ENCODE measurements at regions not wholly inside any gene's neighbourhood (a gene's known extent, or its start where the extent isn't known, plus 50 kb on each side); places are given as distances from the start of the nearest gene placed in this dataset.

GRCh38 chr3:144085964-144086363, 114.3 kb downstream of the DIPK2A start:
- H3K27me3 ChIP-seq: no peaks in the 10 kb centered on the region
- WGBS, 2 donors (ENCODE audit: low coverage in 1 of 2): 57 to 69% methylated on average over 3 of the region's 3 CpGs
- ATAC-seq: no peak

GRCh38 chr3:144096016-144096415, 124.4 kb downstream of the DIPK2A start:
- no peaks in the 10 kb centered on the region for H3K27me3 ChIP-seq
- no peaks in the 10 kb centered on the region for H3K36me3 ChIP-seq
- H3K4me1 ChIP-seq: no peaks in the 10 kb centered on the region
- no peak for TF ChIP-seq POLR2AphosphoS5 (IDR thresholded peaks at IDR 0.05)
- no peak for TF ChIP-seq POLR2A (IDR thresholded peaks at IDR 0.05)
- TF ChIP-seq EP300 (IDR thresholded peaks at IDR 0.05): no peak
- TF ChIP-seq CTCF (IDR thresholded peaks at IDR 0.05): no peak
- no peak for ATAC-seq
- H3K4me3 ChIP-seq: no peak overlapping the region
- no peak overlapping the region for H3K27ac ChIP-seq
- H3K9me3 ChIP-seq: peaks cover 0 to 15% (median 0%) of the 10 kb centered on the region in 3 donors
- 89 to 100% methylated on average over 3 of the region's 3 CpGs for WGBS, 2 donors (ENCODE audit: low coverage in 1 of 2)

More at GRCh38 chr3:144085964-144086363, 114.3 kb downstream of the DIPK2A start:
- Histone ChIP-seq H3K4me3 (no peak overlapping the region), H3K9me3 (no peaks in the 10 kb centered on the region), H3K27ac (no peak overlapping the region), H3K4me1 (no peaks in the 10 kb centered on the region), H3K36me3 (no peaks in the 10 kb centered on the region)
- TF ChIP-seq EP300 (IDR thresholded peaks at IDR 0.05): no peak
- no peak for TF ChIP-seq CTCF (IDR thresholded peaks at IDR 0.05)
- TF ChIP-seq POLR2AphosphoS5 (IDR thresholded peaks at IDR 0.05): no peak
- TF ChIP-seq POLR2A (IDR thresholded peaks at IDR 0.05): no peak

- ATAC-seq: no peak
- H3K4me1 ChIP-seq: peaks cover 0 to 1% (median 0%) of the 10 kb centered on the region in 3 donors
- H3K36me3 ChIP-seq: no peaks in the 10 kb centered on the region
- peaks cover 0 to 15% (median 0%) of the 10 kb centered on the region in 3 donors for H3K9me3 ChIP-seq
- H3K27me3 ChIP-seq: no peaks in the 10 kb centered on the region
- no peak overlapping the region for H3K27ac ChIP-seq
- H3K4me3 ChIP-seq: no peak overlapping the region
- TF ChIP-seq POLR2AphosphoS5 (IDR thresholded peaks at IDR 0.05) (no peak), CTCF (IDR thresholded peaks at IDR 0.05) (no peak), EP300 (IDR thresholded peaks at IDR 0.05) (no peak), POLR2A (IDR thresholded peaks at IDR 0.05) (no peak)
- 97 to 100% methylated on average over 1 to 2 of the region's 2 CpGs for WGBS, 2 donors (ENCODE audit: low coverage in 1 of 2)
These were observed 125.5 kb downstream of the DIPK2A start for GRCh38 chr3:144097163-144097562.

GRCh38 chr3:144098691-144099090, 127.1 kb downstream of the DIPK2A start:
- peaks cover 0 to 17% (median 0%) of the 10 kb centered on the region in 3 donors for H3K4me1 ChIP-seq
- no peaks in the 10 kb centered on the region for H3K36me3 ChIP-seq
- no peak overlapping the region for H3K27ac ChIP-seq
- no peak for ATAC-seq
- no peaks in the 10 kb centered on the region for H3K27me3 ChIP-seq
- 81 to 90% methylated on average over 2 to 3 of the region's 7 CpGs for WGBS, 2 donors (ENCODE audit: low coverage in 1 of 2)
- H3K9me3 ChIP-seq: peaks cover 0 to 15% (median 0%) of the 10 kb centered on the region in 3 donors
- TF ChIP-seq POLR2AphosphoS5 (IDR thresholded peaks at IDR 0.05) (no peak), CTCF (IDR thresholded peaks at IDR 0.05) (no peak), EP300 (IDR thresholded peaks at IDR 0.05) (no peak), POLR2A (IDR thresholded peaks at IDR 0.05) (no peak)
- H3K4me3 ChIP-seq: no peak overlapping the region

- 20 to 31% methylated on average over 1 of the region's 1 CpG for WGBS, 2 donors (ENCODE audit: low coverage in 1 of 2)
- TF ChIP-seq EP300 (IDR thresholded peaks at IDR 0.05) (no peak), CTCF (IDR thresholded peaks at IDR 0.05) (no peak), POLR2AphosphoS5 (IDR thresholded peaks at IDR 0.05) (no peak), POLR2A (IDR thresholded peaks at IDR 0.05) (no peak)
- Histone ChIP-seq H3K4me3 (no peak overlapping the region), H3K36me3 (no peaks in the 10 kb centered on the region), H3K27ac (no peak overlapping the region), H3K9me3 (peaks cover 0 to 15% (median 0%) of the 10 kb centered on the region in 3 donors), H3K4me1 (peaks cover 0 to 27% (median 3%) of the 10 kb centered on the region in 3 donors), H3K27me3 (no peaks in the 10 kb centered on the region)
- ATAC-seq: no peak
These were observed 130.8 kb downstream of the DIPK2A start for GRCh38 chr3:144102421-144102820.
